ENCODE measurements at regions not wholly inside any gene's neighbourhood (a gene's known extent, or its start where the extent isn't known, plus 50 kb on each side); places are given as distances from the start of the nearest gene placed in this dataset.

- TF ChIP-seq, protein P1, sequence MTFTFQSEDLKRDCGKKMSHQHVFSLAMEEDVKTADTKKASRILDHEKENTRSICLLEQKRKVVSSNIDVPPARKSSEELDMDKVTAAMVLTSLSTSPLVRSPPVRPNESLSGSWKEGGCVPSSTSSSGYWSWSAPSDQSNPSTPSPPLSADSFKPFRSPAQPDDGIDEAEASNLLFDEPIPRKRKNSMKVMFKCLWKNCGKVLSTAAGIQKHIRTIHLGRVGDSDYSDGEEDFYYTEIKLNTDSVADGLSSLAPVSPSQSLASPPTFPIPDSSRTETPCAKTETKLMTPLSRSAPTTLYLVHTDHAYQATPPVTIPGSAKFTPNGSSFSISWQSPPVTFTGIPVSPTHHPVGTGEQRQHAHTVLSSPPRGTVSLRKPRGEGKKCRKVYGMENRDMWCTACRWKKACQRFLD (tag by site-specific recombination; IDR thresholded peaks at IDR 0.05) = no peak
- TF ChIP-seq, protein P2, sequence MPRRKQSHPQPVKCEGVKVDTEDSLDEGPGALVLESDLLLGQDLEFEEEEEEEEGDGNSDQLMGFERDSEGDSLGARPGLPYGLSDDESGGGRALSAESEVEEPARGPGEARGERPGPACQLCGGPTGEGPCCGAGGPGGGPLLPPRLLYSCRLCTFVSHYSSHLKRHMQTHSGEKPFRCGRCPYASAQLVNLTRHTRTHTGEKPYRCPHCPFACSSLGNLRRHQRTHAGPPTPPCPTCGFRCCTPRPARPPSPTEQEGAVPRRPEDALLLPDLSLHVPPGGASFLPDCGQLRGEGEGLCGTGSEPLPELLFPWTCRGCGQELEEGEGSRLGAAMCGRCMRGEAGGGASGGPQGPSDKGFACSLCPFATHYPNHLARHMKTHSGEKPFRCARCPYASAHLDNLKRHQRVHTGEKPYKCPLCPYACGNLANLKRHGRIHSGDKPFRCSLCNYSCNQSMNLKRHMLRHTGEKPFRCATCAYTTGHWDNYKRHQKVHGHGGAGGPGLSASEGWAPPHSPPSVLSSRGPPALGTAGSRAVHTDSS (tag by site-specific recombination; IDR thresholded peaks at IDR 0.05) = no peak
- no peak for TF ChIP-seq CTCF (tag by site-specific recombination; IDR thresholded peaks at IDR 0.05)
- no peak for TF ChIP-seq ZNF777 (tag by site-specific recombination; IDR thresholded peaks at IDR 0.05; ENCODE audit: borderline replicate concordance)
- no peak for TF ChIP-seq YY1 (tag by site-specific recombination; IDR thresholded peaks at IDR 0.05)
- no peak for TF ChIP-seq ZNF292 (tag by site-specific recombination; IDR thresholded peaks at IDR 0.05; ENCODE audit: borderline replicate concordance, low read depth)
- no peak for TF ChIP-seq ZBTB44 (tag by site-specific recombination; IDR thresholded peaks at IDR 0.05)
- TF ChIP-seq ZNF112 (tag by site-specific recombination; IDR thresholded peaks at IDR 0.05) = no peak
Measured at GRCh38 chr2:144713410-144713809, 193.5 kb upstream of the ZEB2 start.

Data from HEK293 (cell line).